ENCODE measurements at regions not wholly inside any gene's neighbourhood (a gene's known extent, or its start where the extent isn't known, plus 50 kb on each side); places are given as distances from the start of the nearest gene placed in this dataset.

GRCh38 chr3:180798197-180798596 is 114.3 kb upstream of the FXR1 start:
- DNase-seq (ENCODE audit: low read depth in 2 of 2) = no peak
- H3K4me2 ChIP-seq (ENCODE audit: extremely low read depth, insufficient read depth, low read length) = no peak overlapping the region
- H4K20me1 ChIP-seq (ENCODE audit: control insufficient read depth, extremely low read depth, insufficient read depth, low read length) = no peaks in the 10 kb centered on the region
- H3K4me3 ChIP-seq (replicated peaks in 1 of 4; ENCODE audit: control extremely low read depth in 1 of 4, insufficient read depth in 1 of 4, low read depth in 3 of 4, low read length in 4 of 4) = no peak overlapping the region
- no peaks in the 10 kb centered on the region for H3K27me3 ChIP-seq (ENCODE audit: control insufficient read depth, insufficient read depth, low read length)
- H3K27ac ChIP-seq (ENCODE audit: insufficient read depth, low read length) = no peak overlapping the region
- H3K79me2 ChIP-seq (ENCODE audit: control insufficient read depth, insufficient read depth, low read length) = no peaks in the 10 kb centered on the region
- no peaks in the 10 kb centered on the region for H3K4me1 ChIP-seq (ENCODE audit: control insufficient read depth, extremely low read depth, insufficient read depth, low read length)
- no peak overlapping the region for H3K9ac ChIP-seq (ENCODE audit: insufficient read depth, low read length)
- no peaks in the 10 kb centered on the region for H3K36me3 ChIP-seq (ENCODE audit: control insufficient read depth, insufficient read depth, low read length)
- H3K9me3 ChIP-seq (ENCODE audit: control insufficient read depth, insufficient read depth, low read depth, low read length) = no peaks in the 10 kb centered on the region
- no peak overlapping the region for H2AFZ ChIP-seq (ENCODE audit: low read length)
- no peak for TF ChIP-seq EZH2 (IDR thresholded peaks at IDR 0.05; ENCODE audit: low read length, missing control alignments)
- no peak for TF ChIP-seq CTCF (conservative IDR thresholded peaks at IDR 0.05 in 1 of 2, IDR thresholded peaks at IDR 0.05 in 1 of 2; ENCODE audit: low read depth in 1 of 2, low read length in 2 of 2)

GRCh38 chr3:180802837-180803236 is 109.6 kb upstream of the FXR1 start:
- no peaks in the 10 kb centered on the region for H3K4me1 ChIP-seq (ENCODE audit: control insufficient read depth, extremely low read depth, insufficient read depth, low read length)
- H2AFZ ChIP-seq (ENCODE audit: low read length) = no peak overlapping the region
- peak; percentile 9 to 37 for DNase-seq (ENCODE audit: low read depth in 2 of 2)
- no peaks in the 10 kb centered on the region for H4K20me1 ChIP-seq (ENCODE audit: control insufficient read depth, extremely low read depth, insufficient read depth, low read length)
- H3K4me2 ChIP-seq (ENCODE audit: extremely low read depth, insufficient read depth, low read length) = no peak overlapping the region
- no peaks in the 10 kb centered on the region for H3K27me3 ChIP-seq (ENCODE audit: control insufficient read depth, insufficient read depth, low read length)
- H3K79me2 ChIP-seq (ENCODE audit: control insufficient read depth, insufficient read depth, low read length) = no peaks in the 10 kb centered on the region
- H3K27ac ChIP-seq (ENCODE audit: insufficient read depth, low read length) = no peak overlapping the region
- no peaks in the 10 kb centered on the region for H3K36me3 ChIP-seq (ENCODE audit: control insufficient read depth, insufficient read depth, low read length)
- no peak overlapping the region for H3K4me3 ChIP-seq (replicated peaks in 1 of 4; ENCODE audit: control extremely low read depth in 1 of 4, insufficient read depth in 1 of 4, low read depth in 3 of 4, low read length in 4 of 4)
- H3K9ac ChIP-seq (ENCODE audit: insufficient read depth, low read length) = no peak overlapping the region
- TF ChIP-seq EZH2 (IDR thresholded peaks at IDR 0.05; ENCODE audit: low read length, missing control alignments) (no peak), CTCF (conservative IDR thresholded peaks at IDR 0.05 in 1 of 2, IDR thresholded peaks at IDR 0.05 in 1 of 2; ENCODE audit: low read depth in 1 of 2, low read length in 2 of 2) (peak; percentile 51)
- no peaks in the 10 kb centered on the region for H3K9me3 ChIP-seq (ENCODE audit: control insufficient read depth, insufficient read depth, low read depth, low read length)

GRCh38 chr3:180804916-180805315 is 107.6 kb upstream of the FXR1 start:
- Histone ChIP-seq H3K4me2 (ENCODE audit: extremely low read depth, insufficient read depth, low read length) (no peak overlapping the region), H3K79me2 (ENCODE audit: control insufficient read depth, insufficient read depth, low read length) (no peaks in the 10 kb centered on the region), H3K9me3 (ENCODE audit: control insufficient read depth, insufficient read depth, low read depth, low read length) (no peaks in the 10 kb centered on the region), H2AFZ (ENCODE audit: low read length) (no peak overlapping the region), H3K9ac (ENCODE audit: insufficient read depth, low read length) (no peak overlapping the region), H3K4me3 (replicated peaks in 1 of 4; ENCODE audit: control extremely low read depth in 1 of 4, insufficient read depth in 1 of 4, low read depth in 3 of 4, low read length in 4 of 4) (no peak overlapping the region), H3K36me3 (ENCODE audit: control insufficient read depth, insufficient read depth, low read length) (no peaks in the 10 kb centered on the region), H3K4me1 (ENCODE audit: control insufficient read depth, extremely low read depth, insufficient read depth, low read length) (no peaks in the 10 kb centered on the region), H3K27ac (ENCODE audit: insufficient read depth, low read length) (no peak overlapping the region), H3K27me3 (ENCODE audit: control insufficient read depth, insufficient read depth, low read length) (no peaks in the 10 kb centered on the region), H4K20me1 (ENCODE audit: control insufficient read depth, extremely low read depth, insufficient read depth, low read length) (no peaks in the 10 kb centered on the region)
- peak; percentile 46 to 51 for TF ChIP-seq CTCF (conservative IDR thresholded peaks at IDR 0.05 in 1 of 2, IDR thresholded peaks at IDR 0.05 in 1 of 2; ENCODE audit: low read depth in 1 of 2, low read length in 2 of 2)
- TF ChIP-seq EZH2 (IDR thresholded peaks at IDR 0.05; ENCODE audit: low read length, missing control alignments) = no peak
- peak; percentile 49 to 67 for DNase-seq (ENCODE audit: low read depth in 2 of 2)

Data from fibroblast of lung (primary cell).